H9 (cell line): ENCODE measurements at regions not wholly inside any gene's neighbourhood (a gene's known extent, or its start where the extent isn't known, plus 50 kb on each side); places are given as distances from the start of the nearest gene placed in this dataset.

ENCODE experiments used
- DNase-seq: peaks from one replicate; pipeline ENCODE4 v3.0.0-alpha.2; 2017
- H2AFZ ChIP-seq: one replicate; pipeline ENCODE4 v1.6.1; 2013; ENCODE audit warnings: mild to moderate bottlenecking, low read length, control low read depth, moderate library complexity
- H2AK5ac ChIP-seq: 2 replicates; pipeline ENCODE4 v1.6.1; 2013; ENCODE audit warnings: low read length, control low read depth, mixed read lengths; ENCODE audit not compliant: insufficient read length
- H2BK120ac ChIP-seq: one replicate; pipeline ENCODE4 v1.6.1; 2013; ENCODE audit warnings: low read depth, mild to moderate bottlenecking, low read length, control low read depth, inconsistent platforms; ENCODE audit not compliant: poor library complexity, severe bottlenecking
- H2BK12ac ChIP-seq: 2 replicates; pipeline ENCODE4 v1.6.1; 2013; ENCODE audit warnings: low read length, control low read depth, mixed read lengths, low read depth; ENCODE audit not compliant: insufficient read length
- H2BK15ac ChIP-seq: 2 replicates; pipeline ENCODE4 v1.6.1; 2013; ENCODE audit warnings: low read depth, low read length, control low read depth
- H2BK20ac ChIP-seq: one replicate; pipeline ENCODE4 v1.6.1; 2013; ENCODE audit warnings: low read depth, mild to moderate bottlenecking, low read length, control low read depth, inconsistent platforms; ENCODE audit not compliant: poor library complexity, severe bottlenecking
- H2BK5ac ChIP-seq: 2 replicates; pipeline ENCODE4 v1.6.1; 2013; ENCODE audit warnings: low read length, control low read depth, mixed read lengths; ENCODE audit not compliant: insufficient read length
- H3K14ac ChIP-seq: 2 replicates; pipeline ENCODE4 v1.6.1; 2013; ENCODE audit warnings: low read length, control low read depth; ENCODE audit not compliant: insufficient read depth
- H3K18ac ChIP-seq: 2 replicates; pipeline ENCODE4 v1.6.1; 2013; ENCODE audit warnings: low read depth, mild to moderate bottlenecking, mixed read lengths, low read length, control low read depth; ENCODE audit not compliant: insufficient read length
- H3K23ac ChIP-seq: 2 replicates; pipeline ENCODE4 v1.6.1; 2013; ENCODE audit warnings: low read length, control low read depth, mixed read lengths, low read depth; ENCODE audit not compliant: insufficient read length
- H3K23me2 ChIP-seq: 2 replicates; pipeline ENCODE4 v1.6.1; 2013; ENCODE audit warnings: low read depth, mild to moderate bottlenecking, mixed read lengths, low read length, control low read depth; ENCODE audit not compliant: insufficient read length, poor library complexity, severe bottlenecking
- H3K27ac ChIP-seq: 2 replicates; pipeline ENCODE4 v1.5.1; 2013; ENCODE audit warnings: low read length, control low read depth, mixed read lengths, low read depth; ENCODE audit not compliant: insufficient read length
- H3K27me3 ChIP-seq: 2 replicates; pipeline ENCODE4 v1.6.1; 2013; ENCODE audit warnings: low read length, control low read depth, inconsistent platforms; ENCODE audit not compliant: insufficient read depth
- H3K4ac ChIP-seq: 2 replicates; pipeline ENCODE4 v1.6.1; 2013; ENCODE audit warnings: low read depth, mild to moderate bottlenecking, control low read depth, inconsistent platforms, low read length, moderate library complexity
- H3K4me1 ChIP-seq: 2 replicates; pipeline ENCODE4 v1.6.1; 2013; ENCODE audit warnings: low read length, control low read depth, inconsistent platforms; ENCODE audit not compliant: insufficient read depth
- H3K4me2 ChIP-seq: 2 replicates; pipeline ENCODE4 v1.6.1; 2013; ENCODE audit warnings: low read length, control low read depth, mixed read lengths; ENCODE audit not compliant: insufficient read length, insufficient read depth
- H3K56ac ChIP-seq: 2 replicates; pipeline ENCODE4 v1.6.1; 2013; ENCODE audit warnings: low read depth, mild to moderate bottlenecking, mixed read lengths, low read length, control low read depth; ENCODE audit not compliant: insufficient read length
- H3K79me1 ChIP-seq: 2 replicates; pipeline ENCODE4 v1.6.1; 2013; ENCODE audit warnings: low read depth, mild to moderate bottlenecking, moderate library complexity, low read length, control low read depth, inconsistent platforms; ENCODE audit not compliant: insufficient read depth, poor library complexity, severe bottlenecking
- H3K79me2 ChIP-seq: 2 replicates; pipeline ENCODE4 v1.6.1; 2013; ENCODE audit warnings: low read length, control low read depth, inconsistent platforms; ENCODE audit not compliant: insufficient read depth
- H3K9ac ChIP-seq: 2 replicates; pipeline ENCODE4 v1.6.1; 2013; ENCODE audit warnings: low read length, control low read depth, mixed read lengths; ENCODE audit not compliant: insufficient read length; ENCODE audit errors: extremely low read depth
- H3K9me3 ChIP-seq: one replicate; pipeline ENCODE4 v1.6.1; 2013; ENCODE audit warnings: low read depth, low read length, inconsistent platforms; ENCODE audit not compliant: control insufficient read depth
- H3T11ph ChIP-seq: one replicate; pipeline ENCODE4 v1.6.1; 2013; ENCODE audit warnings: mild to moderate bottlenecking, low read length, control low read depth, inconsistent platforms
- H4K20me1 ChIP-seq: one replicate; pipeline ENCODE4 v1.6.1; 2013; ENCODE audit not compliant: control insufficient read depth, insufficient read length, insufficient read depth
- H4K5ac ChIP-seq: 2 replicates; pipeline ENCODE4 v1.6.1; 2013; ENCODE audit warnings: low read depth, mild to moderate bottlenecking, mixed read lengths, low read length, control low read depth; ENCODE audit not compliant: insufficient read length
- H4K8ac ChIP-seq: replicated peaks from 2 replicates; pipeline ENCODE4 v1.6.1; 2013; ENCODE audit warnings: low read length, control low read depth, mixed read lengths, low read depth; ENCODE audit not compliant: insufficient read length
- H4K91ac ChIP-seq: 2 replicates; pipeline ENCODE4 v1.6.1; 2013; ENCODE audit warnings: low read depth, mild to moderate bottlenecking, moderate library complexity, mixed read lengths, low read length, control low read depth; ENCODE audit not compliant: insufficient read length
- H3K27ac Mint-ChIP-seq, 3 experiments: 2 replicates in 2 of 3; 3 replicates in 1 of 3; pipeline ENCODE4 v1.8.0; 2020 to 2021; ENCODE audit warnings: mixed read lengths in 3 of 3, mild to moderate bottlenecking in 1 of 3, moderate library complexity in 1 of 3
- H3K27me3 Mint-ChIP-seq: 2 replicates; pipeline ENCODE4 v1.8.0; 2021; ENCODE audit warnings: low read depth, mild to moderate bottlenecking, moderate library complexity, mixed read lengths
- H3K36me3 Mint-ChIP-seq, 3 experiments: 2 replicates in 2 of 3; 3 replicates in 1 of 3; pipeline ENCODE4 v1.8.0; 2020 to 2021; ENCODE audit warnings: low read depth in 3 of 3, mixed read lengths in 3 of 3; ENCODE audit not compliant: insufficient read depth in 1 of 3
- H3K4me1 Mint-ChIP-seq, 2 experiments: 2 replicates each; pipeline ENCODE4 v1.8.0; 2020; ENCODE audit warnings: mixed read lengths in 2 of 2
- H3K4me3 Mint-ChIP-seq, 2 experiments: 2 replicates in 1 of 2; 3 replicates in 1 of 2; pipeline ENCODE4 v1.8.0; 2020 to 2021; ENCODE audit warnings: mild to moderate bottlenecking in 2 of 2, mixed read lengths in 2 of 2, moderate library complexity in 1 of 2
- H3K9me3 Mint-ChIP-seq, 2 experiments: 2 replicates in 1 of 2; 3 replicates in 1 of 2; pipeline ENCODE4 v1.8.0; 2020; ENCODE audit warnings: mild to moderate bottlenecking in 2 of 2, mixed read lengths in 2 of 2, moderate library complexity in 1 of 2
- CTCF ChIP-seq: fragments of 200-600 bp; sonication (generic); conservative IDR thresholded peaks from 3 replicates; pipeline ENCODE4 v1.8.0; 2021; ENCODE audit warnings: antibody characterized with exemption, mild to moderate bottlenecking
- WGBS: extraction: QIAGEN DNeasy Blood & Tissue Kit; methylation state at CpG from one replicate; pipeline ENCODE4 v1.1.7; 2013; ENCODE audit warnings: missing lambda C conversion rate, low lambda C conversion rate, mixed read lengths; ENCODE audit not compliant: insufficient read length; ENCODE audit errors: extremely low coverage; 5-methylcytosine and 5-hydroxymethylcytosine counted together

GRCh38 chr14:95460647-95461478 lies 55.6 kb downstream of the SYNE3 start:
- Histone ChIP-seq H4K5ac (no peak overlapping the region), H2AK5ac (no peak overlapping the region), H3K14ac (no peak overlapping the region), H3K56ac (no peak overlapping the region), H2BK12ac (no peak overlapping the region), H3K23me2 (no peaks in the 10 kb centered on the region), H3K4ac (no peak overlapping the region), H2BK15ac (no peak overlapping the region), H3K27me3 (no peaks in the 10 kb centered on the region; the same call in 1 of the 2 replicates), H3K79me1 (no peaks in the 10 kb centered on the region), H3K79me2 (no peaks in the 10 kb centered on the region), H3K9me3 (no peaks in the 10 kb centered on the region), H3K4me1 (no peaks in the 10 kb centered on the region; the same call in 1 of the 2 replicates), H2BK120ac (no peak overlapping the region), H2BK5ac (no peak overlapping the region), H4K8ac (no peak overlapping the region), H2AFZ (no peak overlapping the region), H3K18ac (no peak overlapping the region), H3K4me2 (peak overlapping the region; percentile 11), H4K91ac (no peak overlapping the region), H4K20me1 (no peaks in the 10 kb centered on the region), H3K23ac (no peak overlapping the region), H3K27ac (no peak overlapping the region), H3K9ac (no peak overlapping the region), H3T11ph (no peak overlapping the region), H2BK20ac (no peak overlapping the region)
- Mint-ChIP-seq H3K9me3 (no peaks in the 10 kb centered on the region), H3K27me3 (peaks cover 39% of the 10 kb centered on the region), H3K4me3 (peak overlapping the region; percentile 45 to 75), H3K4me1 (peaks cover 20 to 25% of the 10 kb centered on the region in 2 experiments), H3K27ac (peak overlapping the region in 1 of 3 experiments; percentile 17; a peak in 2 of 7 replicates), H3K36me3 (no peaks in the 10 kb centered on the region)
- WGBS: no CpG with 5 or more reads among the region's 29 CpGs
- DNase-seq: peak; percentile 37
- no peak for TF ChIP-seq CTCF
